ENCODE measurements at regions not wholly inside any gene's neighbourhood (a gene's known extent, or its start where the extent isn't known, plus 50 kb on each side); places are given as distances from the start of the nearest gene placed in this dataset.

- no peak for ATAC-seq
- Histone ChIP-seq H3K4me1 (ENCODE audit: control insufficient read depth, insufficient read depth, low read length) (no peaks in the 10 kb centered on the region), H3K27me3 (ENCODE audit: control insufficient read depth, insufficient read depth, low read length) (no peaks in the 10 kb centered on the region), H3K36me3 (ENCODE audit: control insufficient read depth, insufficient read depth, low read length) (no peaks in the 10 kb centered on the region; the same call in 1 of the 2 replicates), H3K4me3 (ENCODE audit: low read depth in 2 of 2, low read length in 2 of 2) (no peak overlapping the region), H3K9me3 (ENCODE audit: control insufficient read depth, insufficient read depth, low read depth, low read length) (no peaks in the 10 kb centered on the region), H3K27ac (ENCODE audit: low read length) (no peak overlapping the region)
- in situ Hi-C loops (cut with HindIII; ENCODE audit: low pct_unique_long_range_greater_than_20kb, low sequenced_read_pairs) (no loop called here), intact Hi-C loops (cut with micrococcal nuclease; ENCODE audit: unreplicated experiment) (no loop called here)
- ChIA-PET POLR2A (no interaction called here), CTCF (no interaction called here)
- no peak for DNase-seq (ENCODE audit: low read depth, low spot score)
- BruUV-seq (replicated peaks), result no TSS peak
- TF ChIP-seq POLR2AphosphoS5 (IDR thresholded peaks at IDR 0.05; ENCODE audit: low read depth, low read length) (no peak), REST (IDR thresholded peaks at IDR 0.05; ENCODE audit: insufficient read depth in 1 of 2, low read depth in 2 of 2, low read length in 1 of 2) (peak; percentile 86 to 94), TCF7L2 (IDR thresholded peaks at IDR 0.05; ENCODE audit: low read depth, low read length) (no peak), SIN3A (IDR thresholded peaks at IDR 0.05; ENCODE audit: borderline replicate concordance, insufficient read depth, low read depth, low read length) (no peak)
- TF ChIP-seq, protein P1, sequence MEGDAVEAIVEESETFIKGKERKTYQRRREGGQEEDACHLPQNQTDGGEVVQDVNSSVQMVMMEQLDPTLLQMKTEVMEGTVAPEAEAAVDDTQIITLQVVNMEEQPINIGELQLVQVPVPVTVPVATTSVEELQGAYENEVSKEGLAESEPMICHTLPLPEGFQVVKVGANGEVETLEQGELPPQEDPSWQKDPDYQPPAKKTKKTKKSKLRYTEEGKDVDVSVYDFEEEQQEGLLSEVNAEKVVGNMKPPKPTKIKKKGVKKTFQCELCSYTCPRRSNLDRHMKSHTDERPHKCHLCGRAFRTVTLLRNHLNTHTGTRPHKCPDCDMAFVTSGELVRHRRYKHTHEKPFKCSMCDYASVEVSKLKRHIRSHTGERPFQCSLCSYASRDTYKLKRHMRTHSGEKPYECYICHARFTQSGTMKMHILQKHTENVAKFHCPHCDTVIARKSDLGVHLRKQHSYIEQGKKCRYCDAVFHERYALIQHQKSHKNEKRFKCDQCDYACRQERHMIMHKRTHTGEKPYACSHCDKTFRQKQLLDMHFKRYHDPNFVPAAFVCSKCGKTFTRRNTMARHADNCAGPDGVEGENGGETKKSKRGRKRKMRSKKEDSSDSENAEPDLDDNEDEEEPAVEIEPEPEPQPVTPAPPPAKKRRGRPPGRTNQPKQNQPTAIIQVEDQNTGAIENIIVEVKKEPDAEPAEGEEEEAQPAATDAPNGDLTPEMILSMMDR (IDR thresholded peaks at IDR 0.05), result no peak
Observed at GRCh38 chr5:86917117-86917579, 299.4 kb downstream of the COX7C start.

DNA sequence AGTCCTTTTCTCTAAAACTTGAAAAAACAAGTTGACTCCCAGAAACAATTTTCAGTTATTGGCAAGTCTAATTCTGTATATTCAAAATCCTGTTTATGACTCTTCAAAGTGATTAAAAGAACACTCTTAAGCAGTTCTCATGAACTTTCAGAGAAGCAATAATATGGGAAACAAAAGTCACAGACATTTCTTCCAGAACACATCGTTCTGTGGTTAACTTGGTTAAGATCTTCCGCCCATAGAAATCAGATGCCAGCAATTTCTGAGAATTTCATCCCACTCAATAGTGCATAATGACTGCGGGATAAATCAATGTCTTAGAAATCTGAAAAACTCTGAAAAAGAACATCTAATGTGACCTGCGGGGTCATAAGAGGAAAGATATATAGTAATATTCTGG lies 300.5 kb downstream of the COX7C start:
- BruUV-seq (replicated peaks), result no TSS peak
- intact Hi-C loops (cut with micrococcal nuclease; ENCODE audit: unreplicated experiment) (no loop called here), in situ Hi-C loops (cut with HindIII; ENCODE audit: low pct_unique_long_range_greater_than_20kb, low sequenced_read_pairs) (no loop called here)
- ATAC-seq (no peak), DNase-seq (ENCODE audit: low read depth, low spot score) (no peak)
- Histone ChIP-seq H3K36me3 (ENCODE audit: control insufficient read depth, insufficient read depth, low read length) (no peaks in the 10 kb centered on the region; the same call in 1 of the 2 replicates), H3K4me3 (ENCODE audit: low read depth in 2 of 2, low read length in 2 of 2) (no peak overlapping the region), H3K9me3 (ENCODE audit: control insufficient read depth, insufficient read depth, low read depth, low read length) (no peaks in the 10 kb centered on the region), H3K27ac (ENCODE audit: low read length) (no peak overlapping the region), H3K27me3 (ENCODE audit: control insufficient read depth, insufficient read depth, low read length) (no peaks in the 10 kb centered on the region), H3K4me1 (ENCODE audit: control insufficient read depth, insufficient read depth, low read length) (no peaks in the 10 kb centered on the region)
- TF ChIP-seq TCF7L2 (IDR thresholded peaks at IDR 0.05; ENCODE audit: low read depth, low read length) (no peak), SIN3A (IDR thresholded peaks at IDR 0.05; ENCODE audit: borderline replicate concordance, insufficient read depth, low read depth, low read length) (no peak), REST (IDR thresholded peaks at IDR 0.05; ENCODE audit: insufficient read depth in 1 of 2, low read depth in 2 of 2, low read length in 1 of 2) (no peak), POLR2AphosphoS5 (IDR thresholded peaks at IDR 0.05; ENCODE audit: low read depth, low read length) (no peak)
- TF ChIP-seq, protein P1 (IDR thresholded peaks at IDR 0.05), result no peak
- ChIA-PET CTCF (no interaction called here), POLR2A (no interaction called here)
